OCI-LY7 (cell line): ENCODE measurements at regions not wholly inside any gene's neighbourhood (a gene's known extent, or its start where the extent isn't known, plus 50 kb on each side); places are given as distances from the start of the nearest gene placed in this dataset.

Experiments used
- BruUV-seq: library from RNA; stranded (reverse); fragments of 400-500 nt; replicated peaks from 2 replicates; lab custom pipeline; 2021; lab: Mats Ljungman, UMichigan
- CTCF ChIA-PET: fragments of 300-600 bp; sonication (Branson Sonifier 250); formaldehyde crosslinking; loops from one replicate; lab custom pipeline; 2022; ENCODE audit warnings: antibody characterized with exemption; ENCODE audit not compliant: unreplicated experiment; lab: Charles Lee
- POLR2A ChIA-PET: fragments of 300-600 bp; sonication (Branson Sonifier 250); formaldehyde crosslinking; loops from one replicate; lab custom pipeline; 2022; ENCODE audit warnings: antibody characterized with exemption; lab: Charles Lee
- DNase-seq: peaks from one replicate; pipeline ENCODE4 v3.0.0-alpha.2; 2015; ENCODE audit warnings: low spot score
- H2AFZ ChIP-seq: fragments of 200-600 bp; sonication (generic), shearing (Covaris generic); 2 replicates; pipeline ENCODE4 v1.6.1; 2014; ENCODE audit warnings: mild to moderate bottlenecking, antibody characterized with exemption, low read length, moderate library complexity
- H3K27ac ChIP-seq: fragments of 200-600 bp; sonication (generic); 2 replicates; pipeline ENCODE4 v1.5.1; 2014; ENCODE audit warnings: mixed run types, low read depth, mild to moderate bottlenecking, moderate library complexity, low read length, inconsistent platforms; ENCODE audit not compliant: poor library complexity, severe bottlenecking
- H3K36me3 ChIP-seq: fragments of 200-600 bp; sonication (generic); 2 replicates; pipeline ENCODE4 v1.6.1; 2014; ENCODE audit warnings: mild to moderate bottlenecking, antibody characterized with exemption, low read length, moderate library complexity, mixed read lengths; ENCODE audit not compliant: insufficient read depth
- H3K4me1 ChIP-seq: fragments of 200-600 bp; sonication (generic); 2 replicates; pipeline ENCODE4 v1.5.1; 2014; ENCODE audit warnings: mild to moderate bottlenecking, low read length; ENCODE audit not compliant: insufficient read depth, poor library complexity, severe bottlenecking
- H3K4me2 ChIP-seq: fragments of 200-600 bp; sonication (generic); 2 replicates; pipeline ENCODE4 v1.6.1; 2014; ENCODE audit warnings: mild to moderate bottlenecking, low read length
- H3K4me3 ChIP-seq: fragments of 200-600 bp; sonication (generic); 2 replicates; pipeline ENCODE4 v1.5.1; 2014; ENCODE audit warnings: mild to moderate bottlenecking, low read depth, low read length; ENCODE audit not compliant: poor library complexity, severe bottlenecking
- H3K79me2 ChIP-seq: fragments of 200-600 bp; sonication (generic); 2 replicates; pipeline ENCODE4 v1.6.1; 2016; ENCODE audit warnings: low read depth, mild to moderate bottlenecking, low read length, moderate library complexity, mixed read lengths; ENCODE audit not compliant: insufficient read depth
- H3K9me2 ChIP-seq: fragments of 200-600 bp; sonication (generic); 2 replicates; pipeline ENCODE4 v1.6.1; 2016; ENCODE audit warnings: mild to moderate bottlenecking, low read length, mixed read lengths; ENCODE audit not compliant: insufficient read depth
- H3K9me3 ChIP-seq: fragments of 200-600 bp; sonication (generic); 2 replicates; pipeline ENCODE4 v1.6.1; 2014; ENCODE audit warnings: mild to moderate bottlenecking, mixed run types, low read length, mixed read lengths
- H4K20me1 ChIP-seq: fragments of 200-600 bp; sonication (generic); 2 replicates; pipeline ENCODE4 v1.6.1; 2014; ENCODE audit warnings: mild to moderate bottlenecking, antibody characterized with exemption, low read length, moderate library complexity, mixed read lengths; ENCODE audit not compliant: insufficient read depth
- CTCF ChIP-seq: fragments of 200-600 bp; sonication (generic); conservative IDR thresholded peaks from 2 replicates; pipeline ENCODE4 v1.5.1; 2014; ENCODE audit warnings: mild to moderate bottlenecking, antibody characterized with exemption, low read length, moderate library complexity, mixed read lengths
- EZH2phosphoT487 ChIP-seq: fragments of 200-600 bp; sonication (generic); IDR thresholded peaks from 2 replicates; pipeline ENCODE4 v1.6.1; 2018; ENCODE audit warnings: low read depth, borderline replicate concordance, mild to moderate bottlenecking, mixed run types, antibody characterized with exemption, low read length, moderate library complexity, mixed read lengths
- intact Hi-C: fragments of 100-400 bp; cut with micrococcal nuclease; formaldehyde crosslinking; loops from one replicate; pipeline ENCODE4 v1.10.0; 2022; ENCODE audit not compliant: unreplicated experiment

GRCh38 chr11:116294630-116295029, 478.2 kb downstream of the BUD13 start:
- Histone ChIP-seq H3K27ac (no peak overlapping the region), H3K4me3 (no peak overlapping the region), H3K9me2 (no peaks in the 10 kb centered on the region), H3K79me2 (no peaks in the 10 kb centered on the region), H4K20me1 (no peaks in the 10 kb centered on the region), H3K4me1 (no peaks in the 10 kb centered on the region), H2AFZ (no peak overlapping the region), H3K4me2 (no peak overlapping the region), H3K9me3 (no peaks in the 10 kb centered on the region), H3K36me3 (no peaks in the 10 kb centered on the region)
- intact Hi-C loops = no loop called here
- TF ChIP-seq EZH2phosphoT487 = no peak
- no peak for TF ChIP-seq CTCF
- DNase-seq = no peak
- POLR2A ChIA-PET = interaction anchor here (1.4 kb wide), 1 partner anchor 13 kb away, joined by 4 read pairs; no protein-coding TSS in a partner anchor
- BruUV-seq = no TSS peak
- CTCF ChIA-PET = no interaction called here

- H4K20me1 ChIP-seq = no peaks in the 10 kb centered on the region
- TF ChIP-seq CTCF = no peak
- no peak for TF ChIP-seq EZH2phosphoT487
- ChIA-PET CTCF (no interaction called here), POLR2A (no interaction called here)
- no TSS peak for BruUV-seq
- H3K79me2 ChIP-seq = no peaks in the 10 kb centered on the region
- H3K9me3 ChIP-seq = no peaks in the 10 kb centered on the region
- H3K4me2 ChIP-seq = no peak overlapping the region
- H2AFZ ChIP-seq = no peak overlapping the region
- no peaks in the 10 kb centered on the region for H3K9me2 ChIP-seq
- intact Hi-C loops = no loop called here
- no peak overlapping the region for H3K4me3 ChIP-seq
- no peaks in the 10 kb centered on the region for H3K36me3 ChIP-seq
- no peak overlapping the region for H3K27ac ChIP-seq
- DNase-seq = no peak
- no peaks in the 10 kb centered on the region for H3K4me1 ChIP-seq
Measured at GRCh38 chr11:116287866-116288265, 484.9 kb downstream of the BUD13 start.

GRCh38 chr11:116285026-116285425, 487.8 kb downstream of the BUD13 start:
- Histone ChIP-seq H2AFZ (no peak overlapping the region), H3K79me2 (no peaks in the 10 kb centered on the region), H3K4me2 (no peak overlapping the region), H4K20me1 (no peaks in the 10 kb centered on the region), H3K27ac (no peak overlapping the region), H3K9me2 (no peaks in the 10 kb centered on the region), H3K36me3 (no peaks in the 10 kb centered on the region), H3K4me3 (no peak overlapping the region), H3K9me3 (no peaks in the 10 kb centered on the region), H3K4me1 (no peaks in the 10 kb centered on the region)
- no TSS peak for BruUV-seq
- intact Hi-C loops = no loop called here
- ChIA-PET POLR2A (interaction anchor here (0.6 kb wide), 1 partner anchor 36 kb away, joined by 3 read pairs; no protein-coding TSS in a partner anchor), CTCF (no interaction called here)
- TF ChIP-seq EZH2phosphoT487 = no peak
- DNase-seq = no peak
